Panc1 (cell line): ENCODE measurements at regions not wholly inside any gene's neighbourhood (a gene's known extent, or its start where the extent isn't known, plus 50 kb on each side); places are given as distances from the start of the nearest gene placed in this dataset.

Source experiments
- ATAC-seq: fragments of 200-7000 bp; cut with Tn5 transposase; 2 replicates; pipeline ENCODE4 v1.9.1; 2020; ENCODE audit warnings: mild to moderate bottlenecking, moderate library complexity
- BruUV-seq: library from RNA; stranded (reverse); fragments of 400-500 nt; replicated peaks from 2 replicates; lab custom pipeline; 2021; lab: Mats Ljungman, UMichigan
- CTCF ChIA-PET: fragments of 300-600 bp; sonication (Branson Sonifier 250); formaldehyde crosslinking; loops from one replicate; lab custom pipeline; 2022; ENCODE audit warnings: antibody characterized with exemption; lab: Charles Lee
- POLR2A ChIA-PET: fragments of 300-600 bp; sonication (Branson Sonifier 250); formaldehyde crosslinking; loops from one replicate; lab custom pipeline; 2022; ENCODE audit warnings: antibody characterized with exemption; lab: Charles Lee
- DNase-seq: peaks from one replicate; pipeline ENCODE4 v3.0.0-alpha.2; 2010; ENCODE audit warnings: low read depth, low spot score
- H3K27ac ChIP-seq: 2 replicates; pipeline ENCODE4 v1.5.1; 2011; ENCODE audit warnings: mild to moderate bottlenecking, low read length, inconsistent platforms
- H3K27me3 ChIP-seq: fragments of 200-500 bp; sonication (Bioruptor generic); 2 replicates; pipeline ENCODE4 v1.6.0; 2014; ENCODE audit warnings: low read length, inconsistent platforms; ENCODE audit not compliant: control insufficient read depth, insufficient read depth
- H3K36me3 ChIP-seq: fragments of 200-500 bp; sonication (Bioruptor generic); 2 replicates; pipeline ENCODE4 v1.5.1; 2014; ENCODE audit warnings: inconsistent platforms, mild to moderate bottlenecking, low read length, moderate library complexity; ENCODE audit not compliant: control insufficient read depth, insufficient read depth
- H3K4me1 ChIP-seq: 2 replicates; pipeline ENCODE4 v1.5.1; 2011; ENCODE audit warnings: inconsistent platforms, mild to moderate bottlenecking, low read length, moderate library complexity; ENCODE audit not compliant: control insufficient read depth, insufficient read depth
- H3K4me3 ChIP-seq, 2 experiments: 2 replicates each; pipeline ENCODE4 v1.5.1; 2011 to 2012; ENCODE audit warnings: low read depth in 2 of 2, low read length in 2 of 2, mild to moderate bottlenecking in 2 of 2, inconsistent platforms in 1 of 2, moderate library complexity in 1 of 2
- H3K9me3 ChIP-seq: fragments of 200-500 bp; sonication (Bioruptor generic); 2 replicates; pipeline ENCODE4 v1.5.1; 2014; ENCODE audit warnings: low read depth, mild to moderate bottlenecking, inconsistent platforms, low read length, moderate library complexity; ENCODE audit not compliant: control insufficient read depth, insufficient read depth
- POLR2AphosphoS5 ChIP-seq: IDR thresholded peaks from 2 replicates; pipeline ENCODE4 v1.6.1; 2012; ENCODE audit warnings: mild to moderate bottlenecking, low read depth, low read length, moderate library complexity
- SIN3A ChIP-seq: IDR thresholded peaks from 2 replicates; pipeline ENCODE4 v1.6.1; 2012; ENCODE audit warnings: low read depth, mild to moderate bottlenecking, low read length, moderate library complexity, borderline replicate concordance; ENCODE audit not compliant: insufficient read depth
- TCF7L2 ChIP-seq: IDR thresholded peaks from 2 replicates; pipeline ENCODE4 v1.6.1; 2011; ENCODE audit warnings: mild to moderate bottlenecking, low read depth, low read length, inconsistent platforms
- in situ Hi-C: cut with HindIII; loops from 2 replicates; pipeline ENCODE4 v1.10.0; 2016; ENCODE audit warnings: low sequenced_read_pairs, low pct_unique_long_range_greater_than_20kb
- intact Hi-C: fragments of 100-400 bp; cut with micrococcal nuclease; formaldehyde crosslinking; loops from one replicate; pipeline ENCODE4 v1.10.0; 2022; ENCODE audit not compliant: unreplicated experiment
- TF ChIP-seq, protein P1 (sequence below), 2 experiments: IDR thresholded peaks; 2 replicates each; pipeline ENCODE4 v1.6.1; 2011 to 2012; ENCODE audit warnings: low read depth in 2 of 2, control low read depth in 1 of 2, low read length in 1 of 2, mild to moderate bottlenecking in 1 of 2, moderate library complexity in 1 of 2; ENCODE audit not compliant: insufficient read depth in 1 of 2
- TF ChIP-seq, protein P2 (sequence below): fragments of 450-650 bp; IDR thresholded peaks from 2 replicates; pipeline ENCODE4 v1.5.1; 2017; ENCODE audit warnings: mild to moderate bottlenecking

DNA sequence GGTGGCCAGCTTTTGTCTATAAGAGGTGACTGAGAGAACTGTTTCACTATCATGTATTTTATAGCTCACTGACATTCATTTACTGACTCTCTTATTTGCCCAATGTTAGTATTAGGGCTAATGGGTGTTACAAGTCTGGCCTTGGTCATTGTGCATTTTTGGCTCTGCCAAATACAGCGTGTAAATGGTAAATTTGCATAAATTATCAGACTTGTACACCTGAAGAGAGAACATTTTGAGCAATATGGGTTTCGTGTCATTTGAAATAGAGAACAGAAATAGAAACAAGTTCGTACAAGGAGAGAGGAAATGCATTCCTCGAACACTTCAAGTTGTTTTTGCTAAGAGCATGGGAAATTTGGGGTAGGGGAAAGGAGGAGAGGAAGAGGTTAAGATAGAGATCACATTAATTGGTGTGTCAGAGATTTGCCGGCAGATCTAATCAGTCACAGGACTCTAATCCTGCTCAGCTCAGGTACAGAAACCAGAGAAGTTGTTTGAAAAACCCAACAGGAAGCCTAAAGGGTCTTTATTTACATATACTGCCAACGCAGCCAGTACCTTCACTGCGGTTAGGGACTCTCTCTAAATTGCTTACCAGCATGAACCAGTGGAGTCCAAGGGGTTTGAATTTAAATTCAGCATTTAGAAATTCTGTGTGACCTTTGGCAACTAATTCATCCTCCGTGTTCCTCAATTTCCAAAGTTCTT is 261.5 kb downstream of the GPATCH2 start:
- intact Hi-C loops = no loop called here

DNA sequence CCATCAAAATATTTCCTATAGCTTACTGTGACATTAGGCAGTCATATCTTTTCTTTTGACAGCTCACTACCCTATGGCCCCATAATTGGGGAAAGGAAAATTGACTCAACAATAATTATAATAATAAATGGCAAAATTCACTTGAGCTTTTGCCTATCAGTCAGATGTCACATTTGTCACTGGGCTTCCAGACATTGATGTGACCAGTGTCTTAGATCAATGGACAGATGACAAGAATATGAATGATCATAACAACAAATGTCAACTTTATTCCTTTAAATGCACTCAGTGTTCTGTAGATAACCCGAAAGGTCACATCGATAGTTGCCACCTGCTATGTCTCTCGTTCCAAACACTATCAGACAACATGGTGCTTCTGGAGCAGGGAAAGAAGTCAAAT is 266.7 kb downstream of the GPATCH2 start:
- Histone ChIP-seq H3K9me3 (no peaks in the 10 kb centered on the region), H3K36me3 (no peaks in the 10 kb centered on the region), H3K27ac (no peak overlapping the region), H3K27me3 (no peaks in the 10 kb centered on the region), H3K4me1 (no peaks in the 10 kb centered on the region), H3K4me3 (no peak overlapping the region)
- ATAC-seq (no peak), DNase-seq (no peak)
- ChIA-PET POLR2A (no interaction called here), CTCF (no interaction called here)
- in situ Hi-C loops (no loop called here), intact Hi-C loops (no loop called here)
- BruUV-seq = no TSS peak
- TF ChIP-seq, protein P1, sequence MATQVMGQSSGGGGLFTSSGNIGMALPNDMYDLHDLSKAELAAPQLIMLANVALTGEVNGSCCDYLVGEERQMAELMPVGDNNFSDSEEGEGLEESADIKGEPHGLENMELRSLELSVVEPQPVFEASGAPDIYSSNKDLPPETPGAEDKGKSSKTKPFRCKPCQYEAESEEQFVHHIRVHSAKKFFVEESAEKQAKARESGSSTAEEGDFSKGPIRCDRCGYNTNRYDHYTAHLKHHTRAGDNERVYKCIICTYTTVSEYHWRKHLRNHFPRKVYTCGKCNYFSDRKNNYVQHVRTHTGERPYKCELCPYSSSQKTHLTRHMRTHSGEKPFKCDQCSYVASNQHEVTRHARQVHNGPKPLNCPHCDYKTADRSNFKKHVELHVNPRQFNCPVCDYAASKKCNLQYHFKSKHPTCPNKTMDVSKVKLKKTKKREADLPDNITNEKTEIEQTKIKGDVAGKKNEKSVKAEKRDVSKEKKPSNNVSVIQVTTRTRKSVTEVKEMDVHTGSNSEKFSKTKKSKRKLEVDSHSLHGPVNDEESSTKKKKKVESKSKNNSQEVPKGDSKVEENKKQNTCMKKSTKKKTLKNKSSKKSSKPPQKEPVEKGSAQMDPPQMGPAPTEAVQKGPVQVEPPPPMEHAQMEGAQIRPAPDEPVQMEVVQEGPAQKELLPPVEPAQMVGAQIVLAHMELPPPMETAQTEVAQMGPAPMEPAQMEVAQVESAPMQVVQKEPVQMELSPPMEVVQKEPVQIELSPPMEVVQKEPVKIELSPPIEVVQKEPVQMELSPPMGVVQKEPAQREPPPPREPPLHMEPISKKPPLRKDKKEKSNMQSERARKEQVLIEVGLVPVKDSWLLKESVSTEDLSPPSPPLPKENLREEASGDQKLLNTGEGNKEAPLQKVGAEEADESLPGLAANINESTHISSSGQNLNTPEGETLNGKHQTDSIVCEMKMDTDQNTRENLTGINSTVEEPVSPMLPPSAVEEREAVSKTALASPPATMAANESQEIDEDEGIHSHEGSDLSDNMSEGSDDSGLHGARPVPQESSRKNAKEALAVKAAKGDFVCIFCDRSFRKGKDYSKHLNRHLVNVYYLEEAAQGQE (IDR thresholded peaks at IDR 0.05; ENCODE audit: insufficient read depth in 1 of 2, low read depth in 2 of 2, low read length in 1 of 2) = no peak
- no peak for TF ChIP-seq POLR2AphosphoS5
- TF ChIP-seq TCF7L2 = no peak
- TF ChIP-seq SIN3A = no peak
- TF ChIP-seq, protein P2, sequence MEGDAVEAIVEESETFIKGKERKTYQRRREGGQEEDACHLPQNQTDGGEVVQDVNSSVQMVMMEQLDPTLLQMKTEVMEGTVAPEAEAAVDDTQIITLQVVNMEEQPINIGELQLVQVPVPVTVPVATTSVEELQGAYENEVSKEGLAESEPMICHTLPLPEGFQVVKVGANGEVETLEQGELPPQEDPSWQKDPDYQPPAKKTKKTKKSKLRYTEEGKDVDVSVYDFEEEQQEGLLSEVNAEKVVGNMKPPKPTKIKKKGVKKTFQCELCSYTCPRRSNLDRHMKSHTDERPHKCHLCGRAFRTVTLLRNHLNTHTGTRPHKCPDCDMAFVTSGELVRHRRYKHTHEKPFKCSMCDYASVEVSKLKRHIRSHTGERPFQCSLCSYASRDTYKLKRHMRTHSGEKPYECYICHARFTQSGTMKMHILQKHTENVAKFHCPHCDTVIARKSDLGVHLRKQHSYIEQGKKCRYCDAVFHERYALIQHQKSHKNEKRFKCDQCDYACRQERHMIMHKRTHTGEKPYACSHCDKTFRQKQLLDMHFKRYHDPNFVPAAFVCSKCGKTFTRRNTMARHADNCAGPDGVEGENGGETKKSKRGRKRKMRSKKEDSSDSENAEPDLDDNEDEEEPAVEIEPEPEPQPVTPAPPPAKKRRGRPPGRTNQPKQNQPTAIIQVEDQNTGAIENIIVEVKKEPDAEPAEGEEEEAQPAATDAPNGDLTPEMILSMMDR = no peak

More for the DNA sequence above, 261.5 kb downstream of the GPATCH2 start:
- Histone ChIP-seq H3K27ac (no peak overlapping the region), H3K4me3 (no peak overlapping the region), H3K4me1 (no peaks in the 10 kb centered on the region), H3K27me3 (no peaks in the 10 kb centered on the region), H3K9me3 (no peaks in the 10 kb centered on the region), H3K36me3 (no peaks in the 10 kb centered on the region)
- no TSS peak for BruUV-seq
- no peak for ATAC-seq
- CTCF ChIA-PET = no interaction called here
- no peak for TF ChIP-seq TCF7L2
- TF ChIP-seq, protein P1 (IDR thresholded peaks at IDR 0.05; ENCODE audit: insufficient read depth in 1 of 2, low read depth in 2 of 2, low read length in 1 of 2) = no peak
- TF ChIP-seq, protein P2 = no peak
- no peak for TF ChIP-seq SIN3A
- TF ChIP-seq POLR2AphosphoS5 = no peak
- POLR2A ChIA-PET = no interaction called here
- no peak for DNase-seq
- in situ Hi-C loops = no loop called here
